HG02943 (cell line): ENCODE measurements at regions not wholly inside any gene's neighbourhood (a gene's known extent, or its start where the extent isn't known, plus 50 kb on each side); places are given as distances from the start of the nearest gene placed in this dataset.

ENCODE experiments used
- ATAC-seq: cut with Tn5 transposase; IDR thresholded peaks from one replicate; pipeline ENCODE4 v1.9.1; 2021; ENCODE audit warnings: mild to moderate bottlenecking, low read depth, moderate library complexity; ENCODE audit not compliant: unreplicated experiment

GRCh38 chr18:26794230-26795101 is 71.0 kb downstream of the AQP4 start:
- ATAC-seq = no peak

- ATAC-seq = no peak
These were observed 72.8 kb downstream of the AQP4 start for GRCh38 chr18:26792661-26793060.

GRCh38 chr18:26791676-26792075 is 73.8 kb downstream of the AQP4 start:
- no peak for ATAC-seq

DNA sequence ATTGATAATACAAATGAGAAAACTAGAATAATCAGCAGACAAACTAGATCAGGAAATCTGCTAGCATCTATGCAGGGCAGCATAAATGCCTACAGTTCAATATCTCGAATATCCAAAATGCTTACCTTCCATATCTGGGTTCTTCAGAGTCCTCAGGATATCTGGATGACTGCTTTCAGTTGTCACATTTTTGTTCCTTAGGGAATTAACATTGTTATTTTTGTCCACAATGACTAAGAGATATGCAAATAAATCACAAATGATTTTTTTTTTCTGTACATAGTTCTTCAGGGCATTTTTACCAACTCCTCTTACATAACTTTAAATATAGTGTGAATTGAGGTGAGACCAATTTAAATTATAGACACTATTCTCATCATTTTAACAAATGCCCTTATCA is 80.9 kb downstream of the AQP4 start:
- no peak for ATAC-seq

- ATAC-seq = no peak
These were observed 82.3 kb downstream of the AQP4 start for GRCh38 chr18:26783170-26783569.

- no peak for ATAC-seq
These were observed 84.8 kb downstream of the AQP4 start for GRCh38 chr18:26780520-26781325.

- ATAC-seq = no peak
These were observed 87.5 kb downstream of the AQP4 start for GRCh38 chr18:26778054-26778393.

GRCh38 chr18:26777351-26778053 is 88.0 kb downstream of the AQP4 start:
- no peak for ATAC-seq

- no peak for ATAC-seq
These were observed 92.8 kb downstream of the AQP4 start for GRCh38 chr18:26772691-26773090.

- ATAC-seq = no peak
These were observed 94.0 kb downstream of the AQP4 start for GRCh38 chr18:26771524-26771923.

DNA sequence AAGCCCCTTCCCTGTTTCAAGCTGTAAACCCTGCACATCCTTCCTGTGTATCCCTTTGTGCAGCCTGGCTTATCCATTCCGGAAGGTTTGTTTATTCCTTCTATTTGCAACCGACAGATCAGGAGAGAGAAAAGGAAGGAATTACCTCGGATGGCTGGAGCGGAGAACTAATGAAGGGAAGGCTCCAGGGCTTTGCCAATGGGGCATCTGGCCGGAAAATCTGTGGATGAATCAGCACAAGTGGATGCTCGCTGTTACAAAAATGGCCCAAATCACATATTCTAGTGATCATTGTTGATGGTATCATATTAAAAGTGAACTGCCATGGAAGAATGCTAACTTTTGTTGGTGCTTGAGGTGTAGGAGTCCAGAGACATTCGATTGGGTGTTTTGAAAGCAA is 97.1 kb downstream of the AQP4 start:
- no peak for ATAC-seq

DNA sequence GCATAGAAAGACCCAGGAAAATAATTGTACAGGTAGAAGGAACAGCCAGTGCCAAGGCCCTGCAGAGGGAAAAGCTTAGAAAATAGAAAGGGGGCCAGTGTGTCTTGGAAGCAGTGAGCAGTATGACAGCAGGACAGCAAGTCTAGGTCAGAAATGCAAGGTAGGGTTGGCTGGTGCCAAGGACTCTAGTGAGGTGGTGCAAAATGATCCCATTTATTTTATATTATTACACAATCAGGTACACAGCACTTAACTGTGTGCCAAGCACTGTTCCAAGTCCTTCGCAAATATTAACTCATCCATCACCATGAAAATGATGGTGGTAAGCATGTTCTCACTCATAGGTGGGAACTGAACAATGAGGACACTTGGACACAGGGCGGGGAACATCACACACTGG is 100.0 kb downstream of the AQP4 start:
- no peak for ATAC-seq

GRCh38 chr18:26764586-26764985 is 100.9 kb downstream of the AQP4 start:
- no peak for ATAC-seq

GRCh38 chr18:26764177-26764576 is 101.3 kb downstream of the AQP4 start:
- ATAC-seq = no peak

GRCh38 chr18:26763446-26764110 is 101.9 kb downstream of the AQP4 start:
- ATAC-seq = no peak

- no peak for ATAC-seq
These were observed 108.1 kb downstream of the AQP4 start for GRCh38 chr18:26757263-26758019.

GRCh38 chr18:26756556-26756955 is 109.0 kb downstream of the AQP4 start:
- ATAC-seq = no peak

DNA sequence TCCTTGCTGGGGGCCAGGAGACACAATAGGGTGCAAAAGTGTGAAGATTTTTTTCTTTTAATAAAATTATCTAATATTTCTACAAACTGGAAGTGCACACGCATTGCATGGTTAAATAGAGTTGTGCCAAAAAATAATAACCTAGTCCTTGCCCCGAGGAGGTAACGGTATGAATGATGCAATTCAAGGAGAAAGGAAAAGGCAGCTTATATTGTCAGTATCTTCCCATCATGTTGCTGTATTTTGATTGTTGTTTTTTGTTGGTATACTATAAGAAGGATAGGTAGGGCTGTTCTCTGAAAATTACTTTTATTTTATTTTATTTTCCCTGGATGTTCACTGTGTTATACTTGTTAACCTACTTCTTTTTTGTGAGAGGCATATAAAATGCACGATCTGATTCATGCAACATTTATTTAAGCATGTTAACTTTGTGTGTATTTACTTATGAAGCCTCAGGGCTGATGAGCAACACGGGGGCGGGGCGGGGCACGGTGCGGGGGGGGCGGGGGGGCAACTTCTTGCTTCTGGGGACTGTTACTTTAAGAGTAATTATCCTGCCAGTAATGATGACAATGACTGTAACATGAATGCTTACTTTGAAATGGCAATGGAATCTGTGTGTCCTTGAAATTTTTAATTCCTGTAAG is 118.6 kb downstream of the AQP4 start:
- ATAC-seq = no peak

DNA sequence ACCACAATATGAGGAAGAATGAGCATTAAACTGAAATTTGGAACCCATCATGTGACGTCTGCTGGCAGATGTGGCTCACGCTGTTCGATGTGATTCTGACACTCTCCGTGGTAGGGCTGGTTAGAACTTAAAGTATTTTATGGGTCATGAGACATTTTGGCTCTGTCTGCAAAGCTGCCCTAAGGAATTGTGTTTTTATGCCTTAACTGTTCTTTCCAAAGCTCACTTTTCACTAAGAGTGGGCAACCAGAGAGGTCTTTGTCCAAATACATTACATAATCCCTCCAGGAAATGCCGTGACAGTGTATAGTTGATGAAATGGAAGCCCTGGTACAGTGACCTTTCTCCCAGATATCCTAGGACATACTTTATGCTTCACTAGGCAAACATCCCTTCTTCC is 119.1 kb downstream of the AQP4 start:
- no peak for ATAC-seq
